Smooth muscle cell (in vitro differentiated cells): ENCODE measurements at regions not wholly inside any gene's neighbourhood (a gene's known extent, or its start where the extent isn't known, plus 50 kb on each side); places are given as distances from the start of the nearest gene placed in this dataset.

Source experiments
- DNase-seq: peaks from one replicate; lab custom pipeline; 2025; ENCODE audit not compliant: unreplicated experiment; lab: John Stamatoyannopoulos, UW
- H2AFZ ChIP-seq: fragments of 200-600 bp; sonication (generic); 2 replicates; pipeline ENCODE4 v1.6.0; 2016; ENCODE audit warnings: antibody characterized with exemption, low read depth, mild to moderate bottlenecking
- H3F3A ChIP-seq: fragments of 200-600 bp; sonication (generic); 2 replicates; pipeline ENCODE4 v1.6.0; 2017; ENCODE audit warnings: antibody characterized with exemption, low read depth
- H3K27ac ChIP-seq: fragments of 200-600 bp; sonication (generic); 2 replicates; pipeline ENCODE4 v1.5.1; 2016; ENCODE audit warnings: low read depth, mild to moderate bottlenecking
- H3K27me3 ChIP-seq: fragments of 200-600 bp; sonication (generic); 2 replicates; pipeline ENCODE4 v1.6.1; 2016; ENCODE audit warnings: low read depth, mild to moderate bottlenecking
- H3K36me3 ChIP-seq: fragments of 200-600 bp; sonication (generic); 2 replicates; pipeline ENCODE4 v1.5.1; 2016; ENCODE audit warnings: low read depth
- H3K4me1 ChIP-seq: fragments of 200-600 bp; sonication (generic); 2 replicates; pipeline ENCODE4 v1.5.1; 2016; ENCODE audit warnings: low read depth
- H3K4me2 ChIP-seq: fragments of 200-600 bp; sonication (generic); 2 replicates; pipeline ENCODE4 v1.6.0; 2016; ENCODE audit warnings: mild to moderate bottlenecking
- H3K4me3 ChIP-seq: fragments of 200-600 bp; sonication (generic); 2 replicates; pipeline ENCODE4 v1.5.1; 2016; ENCODE audit warnings: mild to moderate bottlenecking
- H3K79me2 ChIP-seq: fragments of 200-600 bp; sonication (generic); 2 replicates; pipeline ENCODE4 v1.6.0; 2016; ENCODE audit warnings: low read depth, mild to moderate bottlenecking
- H3K9ac ChIP-seq: fragments of 200-600 bp; sonication (generic); 2 replicates; pipeline ENCODE4 v1.6.0; 2016; ENCODE audit warnings: low read depth
- H3K9me3 ChIP-seq: fragments of 200-600 bp; sonication (generic); replicated peaks from 2 replicates; pipeline ENCODE4 v1.5.1; 2016; ENCODE audit warnings: low read depth
- H4K20me1 ChIP-seq: fragments of 200-600 bp; sonication (generic); 2 replicates; pipeline ENCODE4 v1.6.0; 2016; ENCODE audit warnings: low read depth
- CTCF ChIP-seq: fragments of 200-600 bp; sonication (generic); IDR thresholded peaks from 2 replicates; pipeline ENCODE4 v1.5.1; 2017; ENCODE audit warnings: borderline replicate concordance, mild to moderate bottlenecking, antibody characterized with exemption; ENCODE audit not compliant: insufficient read depth, poor library complexity, severe bottlenecking
- WGBS: methylation state at CpG from one replicate; pipeline ENCODE4 v1.1.7; 2016; ENCODE audit warnings: low lambda C conversion rate; 5-methylcytosine and 5-hydroxymethylcytosine counted together

DNA sequence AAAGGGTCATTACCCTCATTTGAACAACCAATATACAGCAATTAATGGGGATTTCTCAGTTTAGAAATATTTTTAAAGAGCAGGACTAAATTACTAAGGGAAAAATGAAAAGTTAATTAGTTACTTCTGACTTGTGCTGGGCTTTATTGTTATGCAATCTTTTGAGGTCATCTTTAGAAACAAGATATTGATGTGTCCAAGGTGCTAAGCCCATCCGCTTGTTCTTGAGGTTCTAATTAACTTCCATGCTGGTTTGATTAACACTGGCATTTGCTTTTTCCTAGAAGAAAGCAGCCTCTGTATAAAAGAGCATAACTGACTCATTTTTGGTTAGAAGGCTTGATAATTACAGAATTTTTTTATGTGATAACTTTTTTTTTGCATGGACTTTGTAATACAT, 256.5 kb upstream of the AGTR1 start:
- Histone ChIP-seq H3K36me3 (no peaks in the 10 kb centered on the region), H3K27ac (no peak overlapping the region), H3K4me3 (no peak overlapping the region), H3K9me3 (no peaks in the 10 kb centered on the region), H4K20me1 (no peaks in the 10 kb centered on the region), H3K4me1 (no peaks in the 10 kb centered on the region), H3K4me2 (no peak overlapping the region), H3K27me3 (no peaks in the 10 kb centered on the region), H2AFZ (no peak overlapping the region), H3F3A (no peaks in the 10 kb centered on the region), H3K9ac (no peak overlapping the region), H3K79me2 (no peaks in the 10 kb centered on the region)
- no peak for TF ChIP-seq CTCF
- no peak for DNase-seq
- 83% methylated on average over 1 of the region's 1 CpG for WGBS

GRCh38 chr3:148450819-148451218, 246.9 kb upstream of the AGTR1 start:
- WGBS: 77% methylated on average over 5 of the region's 5 CpGs
- Histone ChIP-seq H3K27ac (no peak overlapping the region), H3K4me2 (no peak overlapping the region), H4K20me1 (no peaks in the 10 kb centered on the region), H3F3A (no peaks in the 10 kb centered on the region), H3K36me3 (no peaks in the 10 kb centered on the region), H3K9me3 (no peaks in the 10 kb centered on the region), H3K4me3 (no peak overlapping the region), H3K9ac (no peak overlapping the region), H3K27me3 (no peaks in the 10 kb centered on the region), H3K79me2 (no peaks in the 10 kb centered on the region), H2AFZ (peak overlapping the region; percentile 4), H3K4me1 (no peaks in the 10 kb centered on the region)
- DNase-seq: no peak
- TF ChIP-seq CTCF: no peak

DNA sequence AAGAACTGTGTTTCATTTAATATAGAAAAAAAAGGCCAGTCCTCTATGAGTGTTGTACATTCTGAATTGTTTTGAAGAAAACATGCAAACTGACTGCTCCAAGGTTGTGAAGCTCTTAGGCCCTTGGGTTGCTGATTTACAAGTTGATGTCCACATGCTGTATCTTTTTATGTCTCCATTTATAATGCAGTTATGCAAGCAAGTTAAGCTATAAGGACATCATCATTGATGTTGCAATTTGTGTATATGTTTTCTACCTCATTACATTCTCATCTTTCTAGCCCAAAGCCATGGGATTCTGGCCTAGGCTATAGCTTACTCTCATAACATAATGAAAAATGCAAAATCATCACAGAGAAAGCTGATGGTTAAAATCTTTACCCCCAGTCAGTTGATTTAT, 245.7 kb upstream of the AGTR1 start:
- Histone ChIP-seq H4K20me1 (no peaks in the 10 kb centered on the region), H3K9ac (no peak overlapping the region), H3K27ac (no peak overlapping the region), H3K4me2 (no peak overlapping the region), H3F3A (no peaks in the 10 kb centered on the region), H3K27me3 (no peaks in the 10 kb centered on the region), H3K4me3 (no peak overlapping the region), H3K4me1 (no peaks in the 10 kb centered on the region), H3K9me3 (no peaks in the 10 kb centered on the region), H3K36me3 (no peaks in the 10 kb centered on the region), H2AFZ (no peak overlapping the region), H3K79me2 (no peaks in the 10 kb centered on the region)
- TF ChIP-seq CTCF: no peak
- no peak for DNase-seq

GRCh38 chr3:148453781-148454191, 243.9 kb upstream of the AGTR1 start:
- Histone ChIP-seq H3K36me3 (no peaks in the 10 kb centered on the region), H3K27ac (no peak overlapping the region), H4K20me1 (no peaks in the 10 kb centered on the region), H3K27me3 (no peaks in the 10 kb centered on the region), H3K9ac (no peak overlapping the region), H3F3A (no peaks in the 10 kb centered on the region), H3K4me3 (no peak overlapping the region), H3K9me3 (no peaks in the 10 kb centered on the region), H3K79me2 (no peaks in the 10 kb centered on the region), H3K4me1 (no peaks in the 10 kb centered on the region), H3K4me2 (no peak overlapping the region), H2AFZ (no peak overlapping the region)
- TF ChIP-seq CTCF: no peak
- no peak for DNase-seq
- WGBS: 85% methylated on average over 3 of the region's 3 CpGs
